Thoracic aorta (tissue), 2 donors: ENCODE measurements at regions not wholly inside any gene's neighbourhood (a gene's known extent, or its start where the extent isn't known, plus 50 kb on each side); places are given as distances from the start of the nearest gene placed in this dataset.
"Not testable (repeated sequence)": the region's sequence is repeated elsewhere in the genome, so short reads cannot be mapped to it uniquely, and the experiment has no call there.

Experiments used
- ATAC-seq: fragments of 150-250 bp; one replicate; pipeline ENCODE4 v1.8.0; 2017; ENCODE audit warnings: low read depth; ENCODE audit not compliant: insufficient number of reproducible peaks, low FRiP score
- DNase-seq: peaks from one replicate; pipeline ENCODE4 v3.0.0-alpha.2; 2020; ENCODE audit warnings: low spot score
- H3K27ac ChIP-seq, 2 donors: fragments of 200-600 bp; sonication (generic); 1 replicate in 1 of 2; 2 replicates in 1 of 2; pipeline ENCODE4 v1.5.1; 2016; ENCODE audit warnings: mild to moderate bottlenecking in 2 of 2, moderate library complexity in 2 of 2
- H3K27me3 ChIP-seq: fragments of 200-600 bp; sonication (generic); replicated peaks from 2 replicates; pipeline ENCODE4 v1.6.0; 2016; ENCODE audit warnings: mild to moderate bottlenecking; ENCODE audit not compliant: insufficient read depth
- H3K36me3 ChIP-seq: fragments of 200-600 bp; sonication (generic); one replicate; pipeline ENCODE4 v1.5.1; 2016
- H3K4me1 ChIP-seq, 2 donors: fragments of 200-600 bp; sonication (generic); 1 replicate in 1 of 2; 2 replicates in 1 of 2; pipeline versions ENCODE4 v1.5.1 to v1.6.0; 2016; ENCODE audit warnings: low read depth in 2 of 2, mild to moderate bottlenecking in 1 of 2; ENCODE audit not compliant: control insufficient read depth in 1 of 2
- H3K4me3 ChIP-seq: fragments of 200-600 bp; sonication (generic); 2 replicates; pipeline ENCODE4 v1.5.1; 2016; ENCODE audit warnings: mild to moderate bottlenecking
- H3K9me3 ChIP-seq: fragments of 200-600 bp; sonication (generic); 2 replicates; pipeline ENCODE4 v1.5.1; 2016
- TF ChIP-seq, protein P1 (sequence below): fragments of 200-600 bp; sonication (generic); IDR thresholded peaks from one replicate; pipeline ENCODE4 v1.5.1; 2019; ENCODE audit warnings: antibody characterized with exemption

DNA sequence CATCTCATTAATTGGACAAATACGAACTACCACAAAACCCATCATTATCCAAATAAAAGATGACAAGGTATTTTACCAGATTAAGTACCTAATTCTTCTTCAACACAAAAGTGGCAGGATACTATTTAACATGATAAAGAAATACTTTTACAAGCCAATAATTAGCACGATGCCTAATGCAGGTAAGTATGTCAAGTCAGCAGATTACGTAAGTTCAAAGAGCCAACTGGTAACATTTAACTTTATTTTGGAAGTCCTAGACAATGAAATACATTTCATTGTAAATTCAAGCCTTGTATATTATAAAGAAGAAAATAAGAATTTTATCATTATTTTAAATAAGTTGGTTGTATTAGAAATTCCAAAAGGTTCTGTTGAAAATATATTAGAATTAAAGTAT, 535.3 kb upstream of the SOX9 start:
- H3K4me1 ChIP-seq: no peaks in the 10 kb centered on the region
- ATAC-seq (no peak), DNase-seq (no peak)
- H3K36me3 ChIP-seq: no peaks in the 10 kb centered on the region
- H3K9me3 ChIP-seq: no peaks in the 10 kb centered on the region
- H3K27me3 ChIP-seq: no peaks in the 10 kb centered on the region
- H3K4me3 ChIP-seq: no peak overlapping the region
- H3K27ac ChIP-seq: no peak overlapping the region
- TF ChIP-seq, protein P1, sequence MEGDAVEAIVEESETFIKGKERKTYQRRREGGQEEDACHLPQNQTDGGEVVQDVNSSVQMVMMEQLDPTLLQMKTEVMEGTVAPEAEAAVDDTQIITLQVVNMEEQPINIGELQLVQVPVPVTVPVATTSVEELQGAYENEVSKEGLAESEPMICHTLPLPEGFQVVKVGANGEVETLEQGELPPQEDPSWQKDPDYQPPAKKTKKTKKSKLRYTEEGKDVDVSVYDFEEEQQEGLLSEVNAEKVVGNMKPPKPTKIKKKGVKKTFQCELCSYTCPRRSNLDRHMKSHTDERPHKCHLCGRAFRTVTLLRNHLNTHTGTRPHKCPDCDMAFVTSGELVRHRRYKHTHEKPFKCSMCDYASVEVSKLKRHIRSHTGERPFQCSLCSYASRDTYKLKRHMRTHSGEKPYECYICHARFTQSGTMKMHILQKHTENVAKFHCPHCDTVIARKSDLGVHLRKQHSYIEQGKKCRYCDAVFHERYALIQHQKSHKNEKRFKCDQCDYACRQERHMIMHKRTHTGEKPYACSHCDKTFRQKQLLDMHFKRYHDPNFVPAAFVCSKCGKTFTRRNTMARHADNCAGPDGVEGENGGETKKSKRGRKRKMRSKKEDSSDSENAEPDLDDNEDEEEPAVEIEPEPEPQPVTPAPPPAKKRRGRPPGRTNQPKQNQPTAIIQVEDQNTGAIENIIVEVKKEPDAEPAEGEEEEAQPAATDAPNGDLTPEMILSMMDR: no peak

DNA sequence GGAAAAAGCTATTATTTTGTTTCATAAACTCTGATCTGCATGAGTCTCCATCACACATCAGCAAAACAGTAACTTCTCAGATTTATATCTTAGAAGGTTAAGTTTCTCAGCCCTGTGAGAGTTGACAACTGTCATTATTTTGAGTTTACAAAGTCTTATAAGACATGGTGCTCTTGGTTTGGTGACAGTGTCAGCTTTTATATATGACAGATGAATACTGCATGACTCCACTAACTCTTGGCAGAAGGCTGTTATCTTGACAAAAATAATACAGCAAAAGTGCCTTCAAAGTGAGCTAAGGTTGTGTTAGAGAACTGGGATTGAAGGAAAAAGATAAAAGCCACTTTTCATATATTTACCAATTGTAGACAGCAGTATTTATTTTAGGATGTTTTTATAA, 528.4 kb upstream of the SOX9 start:
- Histone ChIP-seq H3K27ac (no peak overlapping the region), H3K4me3 (no peak overlapping the region), H3K9me3 (no peaks in the 10 kb centered on the region), H3K36me3 (no peaks in the 10 kb centered on the region), H3K4me1 (no peaks in the 10 kb centered on the region), H3K27me3 (no peaks in the 10 kb centered on the region)
- TF ChIP-seq, protein P1: no peak
- DNase-seq (no peak), ATAC-seq (no peak)

DNA sequence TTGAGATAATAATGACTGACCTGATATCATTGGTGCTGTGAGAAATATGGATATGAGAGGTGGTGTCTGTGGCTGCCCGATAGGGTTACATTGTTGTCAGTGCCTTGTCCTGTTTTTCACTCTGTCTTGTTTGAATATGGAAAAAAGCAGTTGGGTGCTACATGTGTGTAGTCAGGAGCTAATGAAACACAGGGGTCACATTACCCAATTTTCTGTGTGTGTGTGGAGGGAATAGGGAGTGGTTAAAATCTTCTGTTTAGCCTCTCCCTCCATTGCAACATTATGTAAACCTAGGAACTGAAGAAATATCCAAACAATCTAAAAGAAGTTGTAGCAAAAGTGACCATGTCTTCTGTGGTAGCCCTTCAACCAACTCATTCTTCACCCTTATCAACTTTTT, 527.7 kb upstream of the SOX9 start:
- Histone ChIP-seq H3K4me1 (no peaks in the 10 kb centered on the region), H3K36me3 (no peaks in the 10 kb centered on the region), H3K27ac (no peak overlapping the region), H3K9me3 (no peaks in the 10 kb centered on the region), H3K27me3 (no peaks in the 10 kb centered on the region), H3K4me3 (no peak overlapping the region)
- DNase-seq (no peak), ATAC-seq (no peak)
- TF ChIP-seq, protein P1: no peak

DNA sequence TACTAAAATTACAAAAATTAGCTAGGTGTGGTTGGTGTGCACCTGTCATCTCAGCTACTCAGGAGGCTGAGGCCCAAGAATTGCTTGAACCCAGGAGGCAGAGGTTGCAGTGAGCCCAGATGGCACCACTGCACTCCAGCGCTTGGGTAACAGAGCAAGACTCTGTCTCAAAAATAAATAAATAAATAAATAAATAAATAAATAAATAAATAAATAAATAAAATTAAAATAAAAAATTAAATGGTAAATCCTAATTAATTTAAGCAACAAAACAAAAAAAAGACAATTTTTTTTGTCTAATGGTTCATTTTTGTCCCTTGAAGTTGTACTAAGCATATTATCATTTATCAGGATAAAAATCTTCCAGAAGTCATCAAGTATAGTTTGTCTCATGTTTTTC, 521.2 kb upstream of the SOX9 start:
- not testable (repeated sequence) for H3K27me3 ChIP-seq, DNase-seq

DNA sequence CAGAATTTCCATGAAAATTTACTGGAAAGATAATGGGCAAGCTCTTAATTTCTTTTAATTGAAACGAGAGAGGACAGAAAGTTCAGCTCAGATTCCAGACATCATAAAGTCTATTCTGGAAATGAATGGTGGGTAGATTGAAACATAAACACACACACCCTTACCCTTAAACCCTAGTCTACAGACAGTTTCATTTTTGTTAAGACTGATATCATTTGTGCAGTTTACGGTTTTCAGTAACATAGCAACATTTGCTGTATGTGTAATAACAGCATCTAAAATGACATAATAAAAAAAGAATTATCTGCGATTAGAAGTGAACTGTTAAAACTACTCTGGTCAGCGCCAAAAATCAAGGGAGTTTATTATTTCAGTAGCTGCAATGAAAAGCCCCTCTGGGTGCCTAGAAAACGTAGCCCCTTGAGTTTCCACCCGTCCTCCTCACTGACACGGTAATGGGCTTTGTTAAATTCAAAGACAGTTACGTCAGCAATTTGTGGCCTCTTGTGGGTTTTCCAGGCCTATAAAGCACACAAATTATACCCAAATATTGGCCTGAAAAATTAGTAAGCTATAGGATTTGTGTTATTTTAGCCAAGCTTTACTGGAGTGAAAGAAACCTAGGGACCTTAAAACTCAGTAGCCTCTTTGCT, 520.6 kb upstream of the SOX9 start:
- ATAC-seq: no peak
- no peaks in the 10 kb centered on the region for H3K9me3 ChIP-seq
- TF ChIP-seq, protein P1: no peak

More for the DNA sequence above, 521.2 kb upstream of the SOX9 start:
- ATAC-seq, H3K4me3 ChIP-seq, H3K36me3 ChIP-seq, H3K27ac ChIP-seq, H3K9me3 ChIP-seq, H3K4me1 ChIP-seq: not testable (repeated sequence)

More for the DNA sequence above, 520.6 kb upstream of the SOX9 start:
- Histone ChIP-seq H3K36me3 (no peaks in the 10 kb centered on the region), H3K27me3 (no peaks in the 10 kb centered on the region), H3K4me1 (no peaks in the 10 kb centered on the region), H3K4me3 (no peak overlapping the region), H3K27ac (no peak overlapping the region)
- no peak for DNase-seq
